ENCODE measurements at regions not wholly inside any gene's neighbourhood (a gene's known extent, or its start where the extent isn't known, plus 50 kb on each side); places are given as distances from the start of the nearest gene placed in this dataset.

DNA sequence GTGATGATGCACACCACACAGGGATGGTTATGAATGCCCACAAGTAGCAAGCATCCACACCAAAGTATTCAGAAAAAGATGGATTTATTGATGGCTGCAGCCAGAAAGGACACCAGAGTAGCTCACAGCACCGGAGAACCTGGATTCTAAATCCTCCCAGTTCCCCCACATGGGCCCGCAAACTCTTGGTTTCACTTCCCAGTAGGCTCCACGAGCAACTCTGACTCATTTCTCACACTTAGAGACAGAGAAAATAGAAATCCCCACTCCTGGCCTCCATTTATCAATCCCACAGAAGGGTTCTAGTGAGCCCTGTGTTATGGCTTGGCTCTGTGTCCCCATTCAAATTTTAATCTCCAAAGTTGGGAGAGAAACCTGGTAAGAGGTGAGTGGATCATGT lies 426.7 kb upstream of the MYT1L start:
- ChIA-PET POLR2A (no interaction called here), CTCF (no interaction called here)
- TF ChIP-seq, protein P1, sequence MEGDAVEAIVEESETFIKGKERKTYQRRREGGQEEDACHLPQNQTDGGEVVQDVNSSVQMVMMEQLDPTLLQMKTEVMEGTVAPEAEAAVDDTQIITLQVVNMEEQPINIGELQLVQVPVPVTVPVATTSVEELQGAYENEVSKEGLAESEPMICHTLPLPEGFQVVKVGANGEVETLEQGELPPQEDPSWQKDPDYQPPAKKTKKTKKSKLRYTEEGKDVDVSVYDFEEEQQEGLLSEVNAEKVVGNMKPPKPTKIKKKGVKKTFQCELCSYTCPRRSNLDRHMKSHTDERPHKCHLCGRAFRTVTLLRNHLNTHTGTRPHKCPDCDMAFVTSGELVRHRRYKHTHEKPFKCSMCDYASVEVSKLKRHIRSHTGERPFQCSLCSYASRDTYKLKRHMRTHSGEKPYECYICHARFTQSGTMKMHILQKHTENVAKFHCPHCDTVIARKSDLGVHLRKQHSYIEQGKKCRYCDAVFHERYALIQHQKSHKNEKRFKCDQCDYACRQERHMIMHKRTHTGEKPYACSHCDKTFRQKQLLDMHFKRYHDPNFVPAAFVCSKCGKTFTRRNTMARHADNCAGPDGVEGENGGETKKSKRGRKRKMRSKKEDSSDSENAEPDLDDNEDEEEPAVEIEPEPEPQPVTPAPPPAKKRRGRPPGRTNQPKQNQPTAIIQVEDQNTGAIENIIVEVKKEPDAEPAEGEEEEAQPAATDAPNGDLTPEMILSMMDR (IDR thresholded peaks at IDR 0.05), result no peak
- Mint-ChIP-seq H3K27ac (no peak overlapping the region), H3K27me3 (no peaks in the 10 kb centered on the region), H3K36me3 (ENCODE audit: low read depth) (no peaks in the 10 kb centered on the region), H3K4me1 (no peaks in the 10 kb centered on the region), H3K9me3 (peaks cover 16% of the 10 kb centered on the region), H3K4me3 (no peak overlapping the region)
- intact Hi-C loops (cut with micrococcal nuclease), result no loop called here
- DNase-seq (no peak), ATAC-seq (ENCODE audit: low read depth) (no peak)

DNA sequence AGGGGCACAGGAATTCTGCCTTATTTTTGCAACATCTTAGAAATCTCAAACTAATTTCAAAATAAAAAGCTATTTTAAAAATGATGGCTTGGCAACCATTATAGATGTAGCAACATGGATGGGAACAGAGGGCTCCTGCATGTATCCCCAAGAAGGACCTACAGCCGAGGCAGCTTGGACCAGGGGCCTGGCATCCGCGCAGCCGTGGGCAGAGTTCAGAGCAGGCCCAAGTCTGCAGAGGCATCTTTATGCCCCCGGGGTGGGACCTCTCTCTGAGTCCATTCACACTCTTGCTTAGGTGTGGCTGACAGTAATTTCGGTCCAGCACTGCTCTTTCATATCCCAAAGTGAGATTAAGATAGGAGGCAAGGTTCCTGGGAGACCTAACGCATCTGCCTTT lies 425.8 kb upstream of the MYT1L start:
- Mint-ChIP-seq H3K9me3 (peaks cover 16% of the 10 kb centered on the region), H3K27ac (no peak overlapping the region), H3K27me3 (no peaks in the 10 kb centered on the region), H3K4me1 (no peaks in the 10 kb centered on the region), H3K36me3 (ENCODE audit: low read depth) (no peaks in the 10 kb centered on the region), H3K4me3 (no peak overlapping the region)
- intact Hi-C loops (cut with micrococcal nuclease), result no loop called here
- TF ChIP-seq, protein P1 (IDR thresholded peaks at IDR 0.05), result no peak
- POLR2A ChIA-PET, result no interaction called here
- CTCF ChIA-PET, result no interaction called here
- no peak for ATAC-seq (ENCODE audit: low read depth)
- DNase-seq, result no peak

DNA sequence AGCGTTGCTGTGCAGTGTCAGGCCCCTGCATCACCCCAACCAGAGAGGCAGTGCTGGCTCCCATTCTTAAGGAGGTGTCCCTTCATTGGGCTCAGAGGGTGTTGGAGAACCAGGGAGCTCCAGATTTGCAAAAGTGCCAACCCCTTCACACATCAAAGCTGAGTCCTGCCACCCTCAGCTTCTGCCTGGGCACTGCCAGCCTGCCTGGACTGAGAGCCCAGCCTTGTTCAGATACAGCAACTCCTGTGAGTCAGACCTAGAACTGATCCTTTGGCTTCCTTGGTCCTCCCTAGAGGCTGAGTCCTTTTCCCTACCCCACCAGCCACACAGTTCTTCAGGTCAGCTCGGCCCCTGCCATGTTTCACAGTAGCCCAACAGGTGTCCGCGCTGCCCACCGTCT lies 424.9 kb upstream of the MYT1L start:
- no peak overlapping the region for H3K27ac Mint-ChIP-seq
- ATAC-seq (ENCODE audit: low read depth), result no peak
- H3K36me3 Mint-ChIP-seq (ENCODE audit: low read depth), result no peaks in the 10 kb centered on the region
- no peak for DNase-seq
- CTCF ChIA-PET, result no interaction called here
- H3K4me1 Mint-ChIP-seq, result no peaks in the 10 kb centered on the region
- H3K4me3 Mint-ChIP-seq, result no peak overlapping the region
- TF ChIP-seq, protein P1 (IDR thresholded peaks at IDR 0.05), result no peak
- peaks cover 21% of the 10 kb centered on the region for H3K9me3 Mint-ChIP-seq
- intact Hi-C loops (cut with micrococcal nuclease), result no loop called here
- no peaks in the 10 kb centered on the region for H3K27me3 Mint-ChIP-seq
- POLR2A ChIA-PET, result no interaction called here

DNA sequence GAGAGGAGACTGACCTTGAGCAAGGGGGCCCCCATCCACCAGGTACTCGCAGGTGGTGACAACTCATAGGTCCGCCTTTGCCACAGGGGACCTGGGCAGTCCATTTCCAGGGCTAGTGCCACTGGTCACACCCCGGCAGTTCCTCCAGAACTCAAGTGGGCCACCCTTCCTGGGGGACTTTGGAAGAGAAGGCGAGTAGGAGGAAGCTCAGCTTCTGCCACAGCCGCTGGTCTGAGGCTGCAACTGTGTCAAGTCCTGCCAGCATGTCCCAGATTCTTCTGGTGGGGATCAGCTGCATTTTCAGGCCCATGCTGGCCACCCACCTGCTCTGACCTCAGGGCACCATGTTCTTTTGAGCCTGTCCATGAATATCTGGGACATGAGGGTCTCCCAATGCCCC lies 423.9 kb upstream of the MYT1L start:
- CTCF ChIA-PET, result no interaction called here
- POLR2A ChIA-PET, result no interaction called here
- H3K36me3 Mint-ChIP-seq (ENCODE audit: low read depth), result no peaks in the 10 kb centered on the region

DNA sequence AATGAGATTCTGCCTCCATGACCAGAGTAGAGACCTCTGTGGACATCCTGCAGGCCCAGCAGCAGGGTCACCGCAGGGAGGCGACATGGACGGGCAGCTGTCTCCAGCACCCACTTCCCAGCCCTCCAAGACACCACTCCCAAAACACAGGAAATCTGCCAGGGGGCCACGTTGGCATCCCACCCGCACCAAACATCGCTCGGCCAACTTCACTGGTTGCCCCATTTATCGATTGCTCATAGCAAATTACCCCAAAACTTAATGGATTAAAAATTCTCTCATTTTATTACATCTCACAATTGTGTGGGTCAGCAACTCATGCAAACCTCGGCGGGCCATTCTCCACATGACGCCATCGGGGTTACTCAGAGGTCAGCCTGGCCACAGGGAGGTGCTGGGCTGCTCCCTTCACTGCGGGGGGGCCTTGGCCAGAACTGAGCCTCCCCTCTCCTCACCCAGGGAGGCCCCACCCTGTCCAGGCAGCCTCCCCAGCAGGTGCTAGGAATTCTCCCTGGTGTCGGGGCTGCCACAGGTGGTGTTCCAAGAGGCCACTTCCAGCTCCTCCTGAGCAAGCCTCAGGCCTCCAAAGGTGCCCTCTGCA lies 420.7 kb upstream of the MYT1L start:
- ATAC-seq (ENCODE audit: low read depth), result no peak
- CTCF ChIA-PET, result no interaction called here
- Mint-ChIP-seq H3K27me3 (no peaks in the 10 kb centered on the region), H3K9me3 (peaks cover 17% of the 10 kb centered on the region), H3K4me3 (no peak overlapping the region), H3K27ac (no peak overlapping the region), H3K36me3 (ENCODE audit: low read depth) (no peaks in the 10 kb centered on the region), H3K4me1 (no peaks in the 10 kb centered on the region)
- TF ChIP-seq, protein P1 (IDR thresholded peaks at IDR 0.05), result no peak
- DNase-seq, result no peak
- POLR2A ChIA-PET, result no interaction called here
- intact Hi-C loops (cut with micrococcal nuclease), result no loop called here

More for the DNA sequence above, 423.9 kb upstream of the MYT1L start:
- Mint-ChIP-seq H3K27ac (no peak overlapping the region), H3K4me3 (no peak overlapping the region), H3K9me3 (peaks cover 17% of the 10 kb centered on the region), H3K27me3 (no peaks in the 10 kb centered on the region), H3K4me1 (no peaks in the 10 kb centered on the region)
- no peak for DNase-seq
- intact Hi-C loops (cut with micrococcal nuclease), result no loop called here
- TF ChIP-seq, protein P1 (IDR thresholded peaks at IDR 0.05), result no peak
- no peak for ATAC-seq (ENCODE audit: low read depth)
